ENCODE measurements at regions not wholly inside any gene's neighbourhood (a gene's known extent, or its start where the extent isn't known, plus 50 kb on each side); places are given as distances from the start of the nearest gene placed in this dataset.

- Mint-ChIP-seq H3K4me1 (no peaks in the 10 kb centered on the region), H3K27ac (no peak overlapping the region), H3K4me3 (no peak overlapping the region), H3K9me3 (no peaks in the 10 kb centered on the region), H3K36me3 (no peaks in the 10 kb centered on the region), H3K27me3 (peaks cover 10% of the 10 kb centered on the region)
- DNase-seq = no peak
These were observed 77.9 kb upstream of the POU2AF2 start for GRCh38 chr11:111167666-111168065.

- no peak for DNase-seq
- H3K27ac Mint-ChIP-seq = no peak overlapping the region
- peaks cover 10% of the 10 kb centered on the region for H3K27me3 Mint-ChIP-seq
These were observed 78.9 kb upstream of the POU2AF2 start for GRCh38 chr11:111166598-111166997.

GRCh38 chr11:111162305-111162704, 83.2 kb upstream of the POU2AF2 start:
- no peak overlapping the region for H3K4me3 Mint-ChIP-seq
- H3K27me3 Mint-ChIP-seq = peaks cover 23% of the 10 kb centered on the region
- no peak overlapping the region for H3K27ac Mint-ChIP-seq
- no peaks in the 10 kb centered on the region for H3K36me3 Mint-ChIP-seq
- H3K9me3 Mint-ChIP-seq = no peaks in the 10 kb centered on the region
- no peaks in the 10 kb centered on the region for H3K4me1 Mint-ChIP-seq
- DNase-seq = no peak

More at GRCh38 chr11:111166598-111166997, 78.9 kb upstream of the POU2AF2 start:
- H3K4me1 Mint-ChIP-seq = no peaks in the 10 kb centered on the region
- H3K36me3 Mint-ChIP-seq = no peaks in the 10 kb centered on the region
- no peak overlapping the region for H3K4me3 Mint-ChIP-seq
- no peaks in the 10 kb centered on the region for H3K9me3 Mint-ChIP-seq

- Mint-ChIP-seq H3K4me3 (no peak overlapping the region), H3K27me3 (peaks cover 17% of the 10 kb centered on the region), H3K4me1 (no peaks in the 10 kb centered on the region), H3K36me3 (no peaks in the 10 kb centered on the region), H3K9me3 (no peaks in the 10 kb centered on the region), H3K27ac (no peak overlapping the region)
- no peak for DNase-seq
These were observed 88.0 kb upstream of the POU2AF2 start for GRCh38 chr11:111157571-111157970.

- H3K36me3 Mint-ChIP-seq = no peaks in the 10 kb centered on the region
- H3K4me3 Mint-ChIP-seq = no peak overlapping the region
- peaks cover 17% of the 10 kb centered on the region for H3K27me3 Mint-ChIP-seq
- no peaks in the 10 kb centered on the region for H3K9me3 Mint-ChIP-seq
- no peaks in the 10 kb centered on the region for H3K4me1 Mint-ChIP-seq
- H3K27ac Mint-ChIP-seq = no peak overlapping the region
- no peak for DNase-seq
These were observed 90.5 kb upstream of the POU2AF2 start for GRCh38 chr11:111155021-111155420.

- Mint-ChIP-seq H3K4me3 (no peak overlapping the region), H3K9me3 (no peaks in the 10 kb centered on the region), H3K4me1 (no peaks in the 10 kb centered on the region), H3K27ac (no peak overlapping the region), H3K36me3 (no peaks in the 10 kb centered on the region), H3K27me3 (peaks cover 11% of the 10 kb centered on the region)
- no peak for DNase-seq
These were observed 92.3 kb upstream of the POU2AF2 start for GRCh38 chr11:111153194-111153593.

GRCh38 chr11:111148953-111149352, 96.6 kb upstream of the POU2AF2 start:
- DNase-seq = no peak
- no peak overlapping the region for H3K27ac Mint-ChIP-seq
- peaks cover 4% of the 10 kb centered on the region for H3K27me3 Mint-ChIP-seq
- H3K4me1 Mint-ChIP-seq = no peaks in the 10 kb centered on the region
- no peak overlapping the region for H3K4me3 Mint-ChIP-seq
- H3K9me3 Mint-ChIP-seq = no peaks in the 10 kb centered on the region
- no peaks in the 10 kb centered on the region for H3K36me3 Mint-ChIP-seq

- Mint-ChIP-seq H3K36me3 (no peaks in the 10 kb centered on the region), H3K27ac (no peak overlapping the region), H3K4me1 (no peaks in the 10 kb centered on the region), H3K27me3 (peaks cover 4% of the 10 kb centered on the region), H3K9me3 (no peaks in the 10 kb centered on the region), H3K4me3 (no peak overlapping the region)
- DNase-seq = no peak
These were observed 97.4 kb upstream of the POU2AF2 start for GRCh38 chr11:111148121-111148520.

- H3K27me3 Mint-ChIP-seq = peaks cover 11% of the 10 kb centered on the region
- H3K27ac Mint-ChIP-seq = no peak overlapping the region
- no peak overlapping the region for H3K4me3 Mint-ChIP-seq
- DNase-seq = no peak
- H3K9me3 Mint-ChIP-seq = no peaks in the 10 kb centered on the region
- no peaks in the 10 kb centered on the region for H3K4me1 Mint-ChIP-seq
- no peaks in the 10 kb centered on the region for H3K36me3 Mint-ChIP-seq
These were observed 107.7 kb upstream of the POU2AF2 start for GRCh38 chr11:111137846-111138245.

GRCh38 chr11:111135778-111136570, 109.6 kb upstream of the POU2AF2 start:
- Mint-ChIP-seq H3K36me3 (no peaks in the 10 kb centered on the region), H3K27ac (no peak overlapping the region), H3K4me3 (no peak overlapping the region), H3K4me1 (no peaks in the 10 kb centered on the region), H3K27me3 (peaks cover 11% of the 10 kb centered on the region), H3K9me3 (no peaks in the 10 kb centered on the region)
- no peak for DNase-seq

GRCh38 chr11:111135101-111135500, 110.4 kb upstream of the POU2AF2 start:
- no peak overlapping the region for H3K4me3 Mint-ChIP-seq
- no peak overlapping the region for H3K27ac Mint-ChIP-seq
- peaks cover 7% of the 10 kb centered on the region for H3K27me3 Mint-ChIP-seq
- no peak for DNase-seq
- no peaks in the 10 kb centered on the region for H3K36me3 Mint-ChIP-seq
- H3K4me1 Mint-ChIP-seq = no peaks in the 10 kb centered on the region
- no peaks in the 10 kb centered on the region for H3K9me3 Mint-ChIP-seq

GRCh38 chr11:111128076-111128870, 117.3 kb upstream of the POU2AF2 start:
- H3K36me3 Mint-ChIP-seq = no peaks in the 10 kb centered on the region
- no peaks in the 10 kb centered on the region for H3K27me3 Mint-ChIP-seq
- no peaks in the 10 kb centered on the region for H3K9me3 Mint-ChIP-seq
- H3K4me3 Mint-ChIP-seq = no peak overlapping the region
- no peaks in the 10 kb centered on the region for H3K4me1 Mint-ChIP-seq
- DNase-seq = no peak
- H3K27ac Mint-ChIP-seq = no peak overlapping the region

- Mint-ChIP-seq H3K27me3 (no peaks in the 10 kb centered on the region), H3K4me1 (no peaks in the 10 kb centered on the region), H3K9me3 (no peaks in the 10 kb centered on the region), H3K4me3 (no peak overlapping the region), H3K36me3 (no peaks in the 10 kb centered on the region), H3K27ac (no peak overlapping the region)
- no peak for DNase-seq
These were observed 120.8 kb upstream of the POU2AF2 start for GRCh38 chr11:111124724-111125123.

- H3K27me3 Mint-ChIP-seq = no peaks in the 10 kb centered on the region
- H3K4me3 Mint-ChIP-seq = no peak overlapping the region
- no peak for DNase-seq
- H3K27ac Mint-ChIP-seq = no peak overlapping the region
- no peaks in the 10 kb centered on the region for H3K9me3 Mint-ChIP-seq
- H3K36me3 Mint-ChIP-seq = no peaks in the 10 kb centered on the region
- H3K4me1 Mint-ChIP-seq = no peaks in the 10 kb centered on the region
These were observed 121.8 kb upstream of the POU2AF2 start for GRCh38 chr11:111123463-111124398.
